ENCODE measurements at regions not wholly inside any gene's neighbourhood (a gene's known extent, or its start where the extent isn't known, plus 50 kb on each side); places are given as distances from the start of the nearest gene placed in this dataset.

- no peak for DNase-seq
- H3K9me3 ChIP-seq (replicated peaks; ENCODE audit: control insufficient read depth, low read depth, low read length) = no peaks in the 10 kb centered on the region
- peaks cover 82% of the 10 kb centered on the region for H3K27me3 ChIP-seq (ENCODE audit: control insufficient read depth, insufficient read depth, low read length)
- no peaks in the 10 kb centered on the region for H3K36me3 ChIP-seq (ENCODE audit: control insufficient read depth, insufficient read depth, low read length)
- H3K4me3 ChIP-seq (ENCODE audit: low read length) = no peak overlapping the region
- H3K27ac ChIP-seq (ENCODE audit: low read length) = no peak overlapping the region
- under 1% methylated on average over 10 of the region's 14 CpGs for WGBS (ENCODE audit: insufficient coverage)
- peaks cover 2% of the 10 kb centered on the region for H3K4me1 ChIP-seq (ENCODE audit: control insufficient read depth, insufficient read depth, low read length)
Measured at GRCh38 chr10:100683545-100684300, 61.7 kb upstream of the PAX2 start.

GRCh38 chr10:100684688-100685235 is 60.6 kb upstream of the PAX2 start:
- no peak overlapping the region for H3K27ac ChIP-seq (ENCODE audit: low read length)
- H3K4me1 ChIP-seq (ENCODE audit: control insufficient read depth, insufficient read depth, low read length) = peaks cover 2% of the 10 kb centered on the region
- H3K36me3 ChIP-seq (ENCODE audit: control insufficient read depth, insufficient read depth, low read length) = no peaks in the 10 kb centered on the region
- H3K4me3 ChIP-seq (ENCODE audit: low read length) = no peak overlapping the region
- no peaks in the 10 kb centered on the region for H3K9me3 ChIP-seq (replicated peaks; ENCODE audit: control insufficient read depth, low read depth, low read length)
- no peak for DNase-seq
- H3K27me3 ChIP-seq (ENCODE audit: control insufficient read depth, insufficient read depth, low read length) = peaks cover 88% of the 10 kb centered on the region
- WGBS (ENCODE audit: insufficient coverage) = 2% methylated on average over 6 of the region's 9 CpGs

GRCh38 chr10:100685331-100685730 is 60.1 kb upstream of the PAX2 start:
- peaks cover 88% of the 10 kb centered on the region for H3K27me3 ChIP-seq (ENCODE audit: control insufficient read depth, insufficient read depth, low read length)
- no peak for DNase-seq

GRCh38 chr10:100687143-100688003 is 58.0 kb upstream of the PAX2 start:
- H3K36me3 ChIP-seq (ENCODE audit: control insufficient read depth, insufficient read depth, low read length) = no peaks in the 10 kb centered on the region
- H3K27me3 ChIP-seq (ENCODE audit: control insufficient read depth, insufficient read depth, low read length) = peaks cover 76% of the 10 kb centered on the region
- no peaks in the 10 kb centered on the region for H3K9me3 ChIP-seq (replicated peaks; ENCODE audit: control insufficient read depth, low read depth, low read length)
- no peak for DNase-seq
- no peak overlapping the region for H3K27ac ChIP-seq (ENCODE audit: low read length)
- no peaks in the 10 kb centered on the region for H3K4me1 ChIP-seq (ENCODE audit: control insufficient read depth, insufficient read depth, low read length)
- 5% methylated on average over 13 of the region's 28 CpGs for WGBS (ENCODE audit: insufficient coverage)
- H3K4me3 ChIP-seq (ENCODE audit: low read length) = no peak overlapping the region

More at GRCh38 chr10:100685331-100685730, 60.1 kb upstream of the PAX2 start:
- H3K4me3 ChIP-seq (ENCODE audit: low read length) = no peak overlapping the region
- WGBS (ENCODE audit: insufficient coverage) = 31% methylated on average over 2 of the region's 6 CpGs
- no peaks in the 10 kb centered on the region for H3K9me3 ChIP-seq (replicated peaks; ENCODE audit: control insufficient read depth, low read depth, low read length)
- H3K36me3 ChIP-seq (ENCODE audit: control insufficient read depth, insufficient read depth, low read length) = no peaks in the 10 kb centered on the region
- peaks cover 2% of the 10 kb centered on the region for H3K4me1 ChIP-seq (ENCODE audit: control insufficient read depth, insufficient read depth, low read length)
- no peak overlapping the region for H3K27ac ChIP-seq (ENCODE audit: low read length)

GRCh38 chr10:100688201-100688600 is 57.2 kb upstream of the PAX2 start:
- Histone ChIP-seq H3K4me1 (ENCODE audit: control insufficient read depth, insufficient read depth, low read length) (no peaks in the 10 kb centered on the region), H3K27me3 (ENCODE audit: control insufficient read depth, insufficient read depth, low read length) (peaks cover 72% of the 10 kb centered on the region), H3K9me3 (replicated peaks; ENCODE audit: control insufficient read depth, low read depth, low read length) (no peaks in the 10 kb centered on the region), H3K36me3 (ENCODE audit: control insufficient read depth, insufficient read depth, low read length) (no peaks in the 10 kb centered on the region), H3K4me3 (ENCODE audit: low read length) (no peak overlapping the region), H3K27ac (ENCODE audit: low read length) (no peak overlapping the region)
- DNase-seq = no peak
- 2% methylated on average over 6 of the region's 6 CpGs for WGBS (ENCODE audit: insufficient coverage)

GRCh38 chr10:100693821-100694220 is 51.6 kb upstream of the PAX2 start:
- H3K9me3 ChIP-seq (replicated peaks; ENCODE audit: control insufficient read depth, low read depth, low read length) = no peaks in the 10 kb centered on the region
- H3K27me3 ChIP-seq (ENCODE audit: control insufficient read depth, insufficient read depth, low read length) = peaks cover 31% of the 10 kb centered on the region
- no peaks in the 10 kb centered on the region for H3K36me3 ChIP-seq (ENCODE audit: control insufficient read depth, insufficient read depth, low read length)
- WGBS (ENCODE audit: insufficient coverage) = no CpG with 5 or more reads among the region's 5 CpGs
- H3K4me1 ChIP-seq (ENCODE audit: control insufficient read depth, insufficient read depth, low read length) = no peaks in the 10 kb centered on the region
- no peak for DNase-seq
- H3K27ac ChIP-seq (ENCODE audit: low read length) = no peak overlapping the region
- no peak overlapping the region for H3K4me3 ChIP-seq (ENCODE audit: low read length)
